Posterior cingulate gyrus (tissue), 11 donors: ENCODE measurements at regions not wholly inside any gene's neighbourhood (a gene's known extent, or its start where the extent isn't known, plus 50 kb on each side); places are given as distances from the start of the nearest gene placed in this dataset.

Source experiments
- DNase-seq, 10 donors: peaks; one replicate each; pipeline versions ENCODE4 v3.0.0 to v3.0.0-alpha.2; 2020 to 2021; ENCODE audit warnings: mixed read lengths in 3 of 10
- intact Hi-C: fragments of 100-400 bp; cut with DNase I; formaldehyde crosslinking; loops from one replicate; pipeline ENCODE4 v1.15.1; 2023

GRCh38 chr12:94091624-94092023 is 56.8 kb upstream of the PLXNC1 start:
- DNase-seq = no peak
- intact Hi-C loops = no loop called here

- DNase-seq = no peak
- intact Hi-C loops = no loop called here
These were observed 55.7 kb upstream of the PLXNC1 start for GRCh38 chr12:94092516-94093241.

GRCh38 chr12:94094700-94095099 is 53.7 kb upstream of the PLXNC1 start:
- intact Hi-C loops = no loop called here
- no peak for DNase-seq

GRCh38 chr12:94095618-94096017 is 52.8 kb upstream of the PLXNC1 start:
- no peak for DNase-seq
- intact Hi-C loops = no loop called here

GRCh38 chr12:94098466-94098865 is 49.9 kb upstream of the PLXNC1 start:
- no peak for DNase-seq
- intact Hi-C loops = no loop called here
